Neural cell (in vitro differentiated cells): ENCODE measurements at regions not wholly inside any gene's neighbourhood (a gene's known extent, or its start where the extent isn't known, plus 50 kb on each side); places are given as distances from the start of the nearest gene placed in this dataset.

Experiments used
- EZH2 ChIP-seq: fragments of 200-600, 300-800 bp; shearing (Covaris generic), sonication (generic); IDR thresholded peaks from 2 replicates; pipeline ENCODE4 v1.6.1; 2014; ENCODE audit warnings: antibody characterized with exemption, low read length, borderline replicate concordance, mild to moderate bottlenecking; ENCODE audit not compliant: insufficient read depth, poor library complexity, severe bottlenecking
- TF ChIP-seq, protein P1 (sequence below): fragments of 450-650 bp; IDR thresholded peaks from 2 replicates; pipeline ENCODE4 v1.5.1; 2014; ENCODE audit warnings: antibody characterized with exemption, mild to moderate bottlenecking, moderate library complexity; ENCODE audit not compliant: poor library complexity, severe bottlenecking

DNA sequence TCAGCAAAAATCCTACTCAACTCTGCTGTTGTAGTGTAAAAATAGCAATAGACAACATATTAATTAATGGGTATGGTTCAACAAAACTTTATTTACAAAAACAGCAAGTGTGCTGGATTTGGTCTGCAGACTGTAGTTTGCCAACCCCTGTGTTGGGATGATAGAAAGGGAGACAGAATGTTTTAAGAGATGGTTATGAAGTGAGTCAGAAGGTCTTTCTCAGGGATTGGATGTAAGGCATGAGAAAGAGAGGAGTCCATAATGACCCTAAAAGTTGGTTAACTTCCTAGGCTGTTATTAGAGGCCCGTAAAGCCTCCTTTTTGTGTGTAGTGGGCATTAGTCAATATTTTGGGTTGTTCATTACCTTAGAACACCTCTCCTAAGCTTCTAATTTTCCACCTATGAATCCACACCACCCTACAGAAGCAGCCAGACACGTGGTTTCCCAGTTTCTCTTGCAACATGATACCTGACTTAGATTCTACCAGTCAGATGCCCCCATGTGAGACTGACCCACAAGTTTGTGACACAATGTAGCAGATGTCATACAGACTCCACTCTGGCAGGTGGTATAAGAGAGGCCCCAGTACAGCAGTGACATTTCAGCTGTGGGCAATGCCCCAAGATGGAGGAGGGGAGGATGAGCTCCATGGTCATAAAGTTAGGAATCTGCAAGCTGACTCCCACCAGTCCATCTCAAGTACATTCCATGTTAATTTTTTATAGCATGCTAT lies 1015.6 kb downstream of the KCNMA1 start:
- TF ChIP-seq, protein P1, sequence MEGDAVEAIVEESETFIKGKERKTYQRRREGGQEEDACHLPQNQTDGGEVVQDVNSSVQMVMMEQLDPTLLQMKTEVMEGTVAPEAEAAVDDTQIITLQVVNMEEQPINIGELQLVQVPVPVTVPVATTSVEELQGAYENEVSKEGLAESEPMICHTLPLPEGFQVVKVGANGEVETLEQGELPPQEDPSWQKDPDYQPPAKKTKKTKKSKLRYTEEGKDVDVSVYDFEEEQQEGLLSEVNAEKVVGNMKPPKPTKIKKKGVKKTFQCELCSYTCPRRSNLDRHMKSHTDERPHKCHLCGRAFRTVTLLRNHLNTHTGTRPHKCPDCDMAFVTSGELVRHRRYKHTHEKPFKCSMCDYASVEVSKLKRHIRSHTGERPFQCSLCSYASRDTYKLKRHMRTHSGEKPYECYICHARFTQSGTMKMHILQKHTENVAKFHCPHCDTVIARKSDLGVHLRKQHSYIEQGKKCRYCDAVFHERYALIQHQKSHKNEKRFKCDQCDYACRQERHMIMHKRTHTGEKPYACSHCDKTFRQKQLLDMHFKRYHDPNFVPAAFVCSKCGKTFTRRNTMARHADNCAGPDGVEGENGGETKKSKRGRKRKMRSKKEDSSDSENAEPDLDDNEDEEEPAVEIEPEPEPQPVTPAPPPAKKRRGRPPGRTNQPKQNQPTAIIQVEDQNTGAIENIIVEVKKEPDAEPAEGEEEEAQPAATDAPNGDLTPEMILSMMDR: no peak
- TF ChIP-seq EZH2: no peak
